ENCODE measurements at regions not wholly inside any gene's neighbourhood (a gene's known extent, or its start where the extent isn't known, plus 50 kb on each side); places are given as distances from the start of the nearest gene placed in this dataset.

DNA sequence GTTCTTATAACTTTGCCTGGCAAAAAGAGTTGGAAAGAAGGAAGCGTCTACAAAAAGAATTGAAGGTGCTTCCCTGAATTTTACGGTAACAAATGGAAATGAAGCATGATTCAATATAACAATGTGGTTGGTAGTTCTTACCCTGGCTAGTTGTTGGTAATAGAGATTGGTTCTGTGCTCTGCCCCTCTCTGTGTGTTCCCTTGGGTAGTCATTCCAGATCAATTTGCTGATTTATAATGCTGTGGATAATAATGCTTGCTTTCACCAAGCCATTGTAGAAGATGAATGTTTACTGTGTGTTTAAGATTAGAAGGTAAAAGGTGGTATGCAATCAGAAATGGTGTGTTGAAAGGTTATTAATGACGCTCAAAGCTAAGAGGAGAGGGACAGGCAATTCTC is 577.8 kb upstream of the NXPH2 start:
- H3K4me1 Mint-ChIP-seq, result no peaks in the 10 kb centered on the region
- WGBS (ENCODE audit: insufficient coverage), result 96% methylated on average over 2 of the region's 3 CpGs
- ChIA-PET POLR2A (no interaction called here), CTCF (no interaction called here)
- intact Hi-C loops (cut with micrococcal nuclease), result no loop called here
- Histone ChIP-seq H3K4me2 (replicated peaks; ENCODE audit: low read depth, low read length, poor library complexity, severe bottlenecking) (no peak overlapping the region), H3K9me3 (ENCODE audit: control extremely low read depth in 1 of 3, control insufficient read depth in 2 of 3, insufficient read depth in 1 of 3, low read length in 2 of 3) (peaks cover 0 to 8% (median 0%) of the 10 kb centered on the region in 3 donors), H4K20me1 (ENCODE audit: control insufficient read depth, insufficient read depth, low read length, poor library complexity, severe bottlenecking) (no peaks in the 10 kb centered on the region), H3K79me2 (ENCODE audit: control insufficient read depth, insufficient read depth, low read length) (no peaks in the 10 kb centered on the region), H3K4me3 (ENCODE audit: control extremely low read depth in 1 of 5, extremely low read depth in 1 of 5, insufficient read depth in 1 of 5, low read depth in 2 of 5, low read length in 4 of 5) (no peak overlapping the region), H3K4me1 (ENCODE audit: control insufficient read depth in 2 of 2, insufficient read depth in 2 of 2, low read length in 2 of 2) (no peaks in the 10 kb centered on the region), H3K9ac (ENCODE audit: low read length) (no peak overlapping the region), H3K27me3 (replicated peaks in 1 of 4; ENCODE audit: control extremely low read depth in 1 of 4, control insufficient read depth in 3 of 4, insufficient read depth in 4 of 4, low read length in 3 of 4) (no peaks in the 10 kb centered on the region), H3K27ac (ENCODE audit: low read length in 2 of 2) (no peak overlapping the region), H3K36me3 (replicated peaks in 1 of 2; ENCODE audit: control extremely low read depth in 1 of 2, control insufficient read depth in 1 of 2, extremely low read depth in 1 of 2, insufficient read depth in 2 of 2, low read length in 1 of 2) (no peaks in the 10 kb centered on the region), H2AFZ (ENCODE audit: insufficient read depth, low read depth, low read length, poor library complexity, severe bottlenecking) (no peak overlapping the region)
- no peaks in the 10 kb centered on the region for H3K27me3 Mint-ChIP-seq
- DNase-seq (no peak), ATAC-seq (ENCODE audit: low read depth) (no peak)
- H3K27ac Mint-ChIP-seq, result no peak overlapping the region
- TF ChIP-seq, protein P1, sequence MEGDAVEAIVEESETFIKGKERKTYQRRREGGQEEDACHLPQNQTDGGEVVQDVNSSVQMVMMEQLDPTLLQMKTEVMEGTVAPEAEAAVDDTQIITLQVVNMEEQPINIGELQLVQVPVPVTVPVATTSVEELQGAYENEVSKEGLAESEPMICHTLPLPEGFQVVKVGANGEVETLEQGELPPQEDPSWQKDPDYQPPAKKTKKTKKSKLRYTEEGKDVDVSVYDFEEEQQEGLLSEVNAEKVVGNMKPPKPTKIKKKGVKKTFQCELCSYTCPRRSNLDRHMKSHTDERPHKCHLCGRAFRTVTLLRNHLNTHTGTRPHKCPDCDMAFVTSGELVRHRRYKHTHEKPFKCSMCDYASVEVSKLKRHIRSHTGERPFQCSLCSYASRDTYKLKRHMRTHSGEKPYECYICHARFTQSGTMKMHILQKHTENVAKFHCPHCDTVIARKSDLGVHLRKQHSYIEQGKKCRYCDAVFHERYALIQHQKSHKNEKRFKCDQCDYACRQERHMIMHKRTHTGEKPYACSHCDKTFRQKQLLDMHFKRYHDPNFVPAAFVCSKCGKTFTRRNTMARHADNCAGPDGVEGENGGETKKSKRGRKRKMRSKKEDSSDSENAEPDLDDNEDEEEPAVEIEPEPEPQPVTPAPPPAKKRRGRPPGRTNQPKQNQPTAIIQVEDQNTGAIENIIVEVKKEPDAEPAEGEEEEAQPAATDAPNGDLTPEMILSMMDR (IDR thresholded peaks at IDR 0.05), result no peak
- no peak for TF ChIP-seq EZH2 (IDR thresholded peaks at IDR 0.05; ENCODE audit: borderline replicate concordance, insufficient read depth, low read depth, low read length, poor library complexity, severe bottlenecking)
- no peaks in the 10 kb centered on the region for H3K9me3 Mint-ChIP-seq (ENCODE audit: insufficient read depth)
- H3K4me3 Mint-ChIP-seq, result no peak overlapping the region

DNA sequence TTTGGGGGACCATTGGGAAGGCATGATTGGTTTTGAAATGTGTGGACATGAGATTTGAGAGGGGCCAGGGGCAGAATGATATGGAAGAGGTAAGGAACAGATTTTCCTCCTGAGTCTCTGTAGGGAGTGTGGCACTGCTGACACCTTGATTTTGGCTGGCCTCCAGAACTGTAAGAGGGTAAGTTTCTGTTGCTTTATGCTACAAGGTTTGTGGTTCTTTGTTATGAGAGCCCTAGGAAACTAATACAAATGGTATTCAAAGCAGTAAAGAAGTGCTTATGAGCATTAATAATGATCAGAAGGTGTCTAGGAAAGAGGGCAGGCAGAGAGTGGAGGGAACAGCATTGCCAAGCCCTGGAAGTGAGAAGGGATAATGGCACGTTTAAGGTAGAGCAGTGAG is 574.3 kb upstream of the NXPH2 start:
- no peak for TF ChIP-seq EZH2 (IDR thresholded peaks at IDR 0.05; ENCODE audit: borderline replicate concordance, insufficient read depth, low read depth, low read length, poor library complexity, severe bottlenecking)
- TF ChIP-seq, protein P1 (IDR thresholded peaks at IDR 0.05), result no peak
- Mint-ChIP-seq H3K4me1 (no peaks in the 10 kb centered on the region), H3K4me3 (no peak overlapping the region), H3K27me3 (no peaks in the 10 kb centered on the region), H3K9me3 (ENCODE audit: insufficient read depth) (no peaks in the 10 kb centered on the region), H3K27ac (no peak overlapping the region)
- no peak for ATAC-seq (ENCODE audit: low read depth)
- H4K20me1 ChIP-seq (ENCODE audit: control insufficient read depth, insufficient read depth, low read length, poor library complexity, severe bottlenecking), result no peaks in the 10 kb centered on the region
- H3K79me2 ChIP-seq (ENCODE audit: control insufficient read depth, insufficient read depth, low read length), result no peaks in the 10 kb centered on the region
- H3K4me1 ChIP-seq (ENCODE audit: control insufficient read depth in 2 of 2, insufficient read depth in 2 of 2, low read length in 2 of 2), result no peaks in the 10 kb centered on the region
- H3K9me3 ChIP-seq (ENCODE audit: control extremely low read depth in 1 of 3, control insufficient read depth in 2 of 3, insufficient read depth in 1 of 3, low read length in 2 of 3), result peaks cover 0 to 8% (median 1%) of the 10 kb centered on the region in 3 donors
- H3K4me2 ChIP-seq (replicated peaks; ENCODE audit: low read depth, low read length, poor library complexity, severe bottlenecking), result no peak overlapping the region
- no peaks in the 10 kb centered on the region for H3K27me3 ChIP-seq (replicated peaks in 1 of 4; ENCODE audit: control extremely low read depth in 1 of 4, control insufficient read depth in 3 of 4, insufficient read depth in 4 of 4, low read length in 3 of 4)
- no peak overlapping the region for H3K9ac ChIP-seq (ENCODE audit: low read length)
- ChIA-PET CTCF (no interaction called here), POLR2A (no interaction called here)
- no CpG with 5 or more reads among the region's 1 CpG for WGBS (ENCODE audit: insufficient coverage)
- H3K4me3 ChIP-seq (ENCODE audit: control extremely low read depth in 1 of 5, extremely low read depth in 1 of 5, insufficient read depth in 1 of 5, low read depth in 2 of 5, low read length in 4 of 5), result no peak overlapping the region
- no peak overlapping the region for H3K27ac ChIP-seq (ENCODE audit: low read length in 2 of 2)
- no peak for DNase-seq
- no peaks in the 10 kb centered on the region for H3K36me3 ChIP-seq (replicated peaks in 1 of 2; ENCODE audit: control extremely low read depth in 1 of 2, control insufficient read depth in 1 of 2, extremely low read depth in 1 of 2, insufficient read depth in 2 of 2, low read length in 1 of 2)
- intact Hi-C loops (cut with micrococcal nuclease), result no loop called here
- no peak overlapping the region for H2AFZ ChIP-seq (ENCODE audit: insufficient read depth, low read depth, low read length, poor library complexity, severe bottlenecking)

Measured in B cell (primary cell).